Suppressor macrophage treated with lipopolysaccharide for 1 hour (primary cell): ENCODE measurements at regions not wholly inside any gene's neighbourhood (a gene's known extent, or its start where the extent isn't known, plus 50 kb on each side); places are given as distances from the start of the nearest gene placed in this dataset.
"Not testable (repeated sequence)": the region's sequence is repeated elsewhere in the genome, so short reads cannot be mapped to it uniquely, and the experiment has no call there.

ENCODE experiments used
- DNase-seq, 3 donors: peaks; one replicate each; pipeline ENCODE4 v3.0.0-alpha.2; 2020 to 2022

- DNase-seq: peak; percentile 52 to 76 (median 69)
Measured at GRCh38 chr1:60848583-60849188, 233.7 kb upstream of the NFIA start.

GRCh38 chr1:60847855-60848582, 234.3 kb upstream of the NFIA start:
- no peak for DNase-seq

- no peak for DNase-seq
Measured at GRCh38 chr1:60847391-60847790, 235.0 kb upstream of the NFIA start.

DNA sequence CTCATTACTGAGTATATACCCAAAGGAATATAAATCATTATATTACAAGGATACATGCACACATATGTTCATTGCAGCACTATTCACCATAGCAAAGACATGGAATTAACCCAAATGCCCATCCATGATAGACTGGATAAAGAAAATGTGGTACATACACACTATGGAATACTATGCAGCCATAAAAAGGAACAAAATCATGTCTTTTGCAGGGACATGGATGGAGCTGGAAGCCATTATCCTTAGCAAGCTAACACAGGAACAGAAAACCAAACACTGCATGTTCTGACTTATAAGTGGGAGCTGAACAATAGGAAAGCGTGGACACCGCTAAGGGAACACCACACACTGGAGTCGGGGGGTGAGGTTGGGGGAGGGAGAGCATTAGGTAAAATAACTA, 236.7 kb upstream of the NFIA start:
- DNase-seq: not testable (repeated sequence)

DNA sequence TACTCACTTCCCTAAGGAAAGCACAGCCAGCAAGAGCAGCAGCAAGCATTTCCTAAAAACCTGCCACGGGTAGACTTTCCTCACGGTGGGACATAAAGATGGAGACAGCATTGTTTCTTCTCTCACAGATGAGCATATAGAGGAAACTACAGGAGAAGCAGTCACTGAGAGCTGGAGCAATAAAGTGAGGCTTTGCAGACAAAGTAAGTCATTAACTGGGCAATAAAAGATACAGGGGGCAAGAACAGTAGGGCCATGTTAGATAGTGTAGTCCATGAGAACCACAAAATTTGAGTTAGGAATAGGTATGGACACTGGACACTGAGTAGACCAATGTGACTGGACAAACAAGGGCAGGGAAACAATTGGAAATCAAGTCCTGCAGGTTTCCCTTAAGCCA, 240.1 kb upstream of the NFIA start:
- no peak for DNase-seq

GRCh38 chr1:60841116-60842046, 241.0 kb upstream of the NFIA start:
- DNase-seq: no peak

GRCh38 chr1:60840476-60840875, 241.9 kb upstream of the NFIA start:
- DNase-seq: not testable (repeated sequence)

DNA sequence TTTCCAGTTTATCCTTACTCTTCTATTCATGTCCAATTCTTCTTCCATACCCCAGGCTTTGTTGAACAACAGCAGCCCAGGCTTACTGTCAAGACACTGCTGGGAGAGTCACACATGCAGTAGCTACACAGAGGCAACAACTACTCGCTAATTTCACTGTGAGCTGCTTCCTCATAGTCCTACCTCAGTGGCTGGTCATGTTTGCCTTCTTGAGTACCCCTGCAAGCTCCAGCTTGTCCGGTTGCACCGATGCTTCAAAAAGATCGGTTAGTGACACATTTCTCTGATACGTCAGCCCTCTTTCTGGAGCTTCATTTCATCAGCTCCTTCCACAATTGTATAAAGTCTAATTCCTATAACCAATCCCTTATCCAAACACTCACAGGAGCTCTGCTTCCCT, 246.7 kb upstream of the NFIA start:
- no peak for DNase-seq

- DNase-seq: no peak
Measured at GRCh38 chr1:60833173-60833572, 249.2 kb upstream of the NFIA start.

DNA sequence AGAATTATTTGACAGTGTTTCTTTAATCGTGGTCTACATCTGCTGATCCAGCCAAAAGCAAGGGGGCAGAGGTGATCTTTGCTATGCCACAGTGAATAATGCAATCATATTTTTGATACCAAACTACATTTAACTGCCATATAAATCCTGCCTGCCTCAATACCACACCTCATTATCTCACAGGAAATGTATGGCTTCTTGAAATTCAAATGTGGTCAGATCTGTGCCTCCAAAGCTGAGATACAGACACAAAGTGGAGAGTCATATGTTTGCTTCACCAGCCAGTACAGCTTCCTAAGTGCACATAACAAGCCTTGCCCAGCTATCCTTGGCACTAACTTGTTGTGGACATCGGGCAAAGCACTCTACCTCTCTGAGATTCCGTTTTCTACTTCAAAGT, 250.0 kb upstream of the NFIA start:
- no peak for DNase-seq

DNA sequence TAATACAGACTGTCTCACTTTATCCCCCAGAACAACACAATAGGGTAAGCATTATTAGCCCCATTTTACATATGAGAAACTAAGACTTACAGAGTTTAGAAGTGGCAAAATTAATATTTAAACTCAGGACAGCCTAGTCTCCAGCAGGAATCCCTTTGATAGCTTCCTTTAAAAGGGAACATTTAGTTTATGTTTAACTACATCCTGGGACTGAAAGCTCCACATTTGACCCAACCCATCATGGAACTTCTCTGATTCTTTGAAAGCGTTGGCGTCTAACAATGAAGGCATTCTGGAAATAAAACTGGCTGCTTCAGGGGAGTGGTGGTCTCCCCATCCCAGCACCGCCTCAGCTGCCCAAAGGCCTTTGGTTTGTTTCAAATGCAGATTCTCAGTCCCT, 250.6 kb upstream of the NFIA start:
- no peak for DNase-seq

- no peak for DNase-seq
Measured at GRCh38 chr1:60828944-60829343, 253.4 kb upstream of the NFIA start.

DNA sequence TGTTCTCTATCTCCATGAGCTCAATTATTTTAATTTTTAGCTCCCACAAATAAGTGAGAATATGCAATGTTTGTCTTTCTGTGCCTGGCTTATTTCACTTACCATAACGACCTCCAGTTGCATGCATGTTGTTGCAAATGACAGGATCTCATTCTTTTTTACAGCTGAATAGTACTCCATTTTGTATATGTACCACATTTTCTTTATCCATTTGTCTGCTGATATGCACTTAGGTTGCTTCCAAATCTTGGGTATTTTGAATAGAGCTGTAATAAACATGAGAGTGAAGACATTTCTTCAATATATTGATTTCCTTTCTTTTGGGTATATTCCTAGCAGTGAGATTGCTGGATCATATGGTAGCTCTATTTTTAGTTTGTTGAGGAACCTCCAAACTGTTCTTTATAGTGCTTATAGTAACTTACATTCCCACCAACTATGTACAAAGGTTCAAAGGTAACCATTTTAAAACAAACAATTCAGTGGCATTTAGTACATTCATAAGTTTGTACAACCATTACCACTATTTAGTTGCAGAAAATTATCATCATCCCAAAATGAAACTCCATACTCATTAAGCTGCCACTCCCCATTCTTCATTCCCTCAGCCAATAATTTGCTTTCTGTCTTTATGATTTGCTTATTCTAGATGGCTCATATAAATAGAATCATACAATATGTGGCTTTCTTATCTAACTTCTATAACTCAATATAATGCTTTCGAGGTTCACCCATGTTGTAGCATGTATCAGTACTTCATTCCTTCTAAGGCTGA, 255.9 kb upstream of the NFIA start:
- no peak for DNase-seq

DNA sequence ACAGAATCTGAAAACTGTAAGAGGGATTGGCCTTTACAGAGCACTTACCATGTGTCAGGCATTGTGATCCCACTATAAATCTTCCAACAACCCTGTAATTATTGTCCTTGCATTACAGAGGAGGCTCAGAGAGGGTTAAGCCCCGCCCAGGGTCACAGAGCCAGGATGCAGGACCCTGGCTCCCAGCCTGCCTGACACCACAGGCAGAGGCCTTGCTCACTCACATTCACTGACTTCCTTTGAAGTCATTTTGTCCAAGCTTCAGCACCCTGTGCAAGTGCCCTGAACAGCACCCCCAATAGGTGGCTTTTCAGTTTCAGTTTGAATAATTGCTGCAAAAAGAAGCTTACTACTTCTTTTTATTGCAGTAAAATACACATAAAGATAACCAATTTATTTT, 256.8 kb upstream of the NFIA start:
- no peak for DNase-seq

GRCh38 chr1:60823151-60823550, 259.2 kb upstream of the NFIA start:
- no peak for DNase-seq

DNA sequence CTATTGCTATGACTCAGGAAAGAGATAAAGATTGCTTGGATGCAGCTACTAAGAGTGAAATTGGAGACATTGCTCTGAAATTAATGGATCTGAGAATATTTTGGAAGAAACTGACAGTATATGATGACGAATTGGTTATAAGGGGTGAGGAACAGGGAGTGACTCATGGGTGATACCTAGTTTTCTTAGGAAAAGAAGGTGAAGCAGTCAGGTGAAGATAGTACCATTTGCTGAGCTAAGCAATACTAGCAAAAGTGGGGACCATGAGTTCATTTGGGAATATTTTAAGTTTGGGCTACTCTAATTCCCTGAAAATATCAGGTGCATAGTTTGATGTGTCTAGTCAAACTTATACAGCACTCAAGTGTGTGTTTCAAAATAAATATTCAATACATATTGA, 260.1 kb upstream of the NFIA start:
- DNase-seq: no peak

GRCh38 chr1:60821156-60821555, 261.2 kb upstream of the NFIA start:
- DNase-seq: no peak

GRCh38 chr1:60818969-60819701, 263.2 kb upstream of the NFIA start:
- DNase-seq: no peak

- no peak for DNase-seq
Measured at GRCh38 chr1:60813071-60813470, 269.3 kb upstream of the NFIA start.

DNA sequence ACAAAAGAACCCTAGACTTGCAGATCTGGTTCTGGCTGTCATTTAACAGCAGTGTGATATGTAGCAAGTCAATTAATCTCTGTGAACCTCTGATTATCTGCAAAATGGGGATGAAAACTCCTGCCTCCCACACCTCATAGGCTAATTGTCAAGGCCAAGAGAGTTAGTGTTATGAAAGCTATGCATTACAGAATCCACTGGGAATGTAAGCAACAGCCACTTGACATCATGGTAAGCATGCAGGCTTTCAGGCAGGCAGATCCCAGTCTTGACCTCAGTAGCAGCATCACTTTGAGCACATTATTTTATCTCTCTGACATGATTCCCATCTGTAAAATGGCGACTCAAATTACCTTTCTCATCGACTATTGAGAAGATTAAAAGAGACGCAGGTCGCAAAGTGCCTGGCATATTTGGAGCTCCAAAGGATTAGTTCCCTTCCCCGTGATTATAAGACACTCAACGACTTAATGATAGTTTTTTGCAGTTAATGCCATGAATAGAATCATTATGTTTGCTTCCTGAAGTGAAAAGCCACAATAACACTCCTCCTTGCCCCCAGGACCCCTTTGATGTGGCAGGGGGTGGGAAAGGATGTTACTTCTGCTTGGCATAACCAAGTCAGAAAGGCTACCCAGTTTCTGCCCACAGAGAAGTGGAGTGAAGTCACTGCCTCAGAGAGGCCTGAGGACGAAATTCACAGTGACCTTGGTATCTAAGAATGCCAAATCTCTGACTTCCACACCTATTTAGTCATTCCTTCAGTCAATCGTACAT, 273.0 kb upstream of the NFIA start:
- DNase-seq: no peak

DNA sequence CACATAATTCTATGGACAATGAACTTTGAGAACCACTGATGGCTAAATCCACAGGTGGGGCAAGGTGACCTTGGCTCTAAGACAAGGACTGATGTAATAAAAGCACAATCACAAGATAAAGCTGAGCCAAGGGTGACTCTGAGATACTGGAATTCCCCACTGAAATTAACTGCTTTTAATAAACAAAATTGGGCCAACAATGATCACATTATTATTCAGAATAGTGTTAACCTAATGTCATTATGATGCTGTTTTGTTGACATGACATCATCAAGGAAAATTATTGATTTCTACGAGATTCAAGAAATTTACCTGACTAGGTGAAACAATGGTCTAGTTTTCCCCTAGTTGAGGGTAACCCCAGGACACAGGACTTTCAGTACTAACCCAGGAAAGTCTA, 273.7 kb upstream of the NFIA start:
- DNase-seq: no peak
